GM18498 (cell line): ENCODE measurements at regions not wholly inside any gene's neighbourhood (a gene's known extent, or its start where the extent isn't known, plus 50 kb on each side); places are given as distances from the start of the nearest gene placed in this dataset.
"Not testable (repeated sequence)": the region's sequence is repeated elsewhere in the genome, so short reads cannot be mapped to it uniquely, and the experiment has no call there.

Source experiments
- ATAC-seq: cut with Tn5 transposase; IDR thresholded peaks from one replicate; pipeline ENCODE4 v1.9.1; 2021; ENCODE audit warnings: mild to moderate bottlenecking, moderate library complexity; ENCODE audit not compliant: unreplicated experiment

- ATAC-seq: no peak
These were observed 429.3 kb upstream of the SULF2 start for GRCh38 chr20:48214601-48215000.

- not testable (repeated sequence) for ATAC-seq
These were observed 428.4 kb upstream of the SULF2 start for GRCh38 chr20:48213635-48214034.

- no peak for ATAC-seq
These were observed 427.7 kb upstream of the SULF2 start for GRCh38 chr20:48212806-48213509.

GRCh38 chr20:48211847-48212246, 426.6 kb upstream of the SULF2 start:
- ATAC-seq: no peak

GRCh38 chr20:48211238-48211637, 426.0 kb upstream of the SULF2 start:
- no peak for ATAC-seq

GRCh38 chr20:48210111-48211027, 425.1 kb upstream of the SULF2 start:
- no peak for ATAC-seq

- no peak for ATAC-seq
These were observed 423.8 kb upstream of the SULF2 start for GRCh38 chr20:48209102-48209501.

- no peak for ATAC-seq
These were observed 422.9 kb upstream of the SULF2 start for GRCh38 chr20:48208176-48208575.

- no peak for ATAC-seq
These were observed 422.2 kb upstream of the SULF2 start for GRCh38 chr20:48207505-48207904.

GRCh38 chr20:48205786-48206185, 420.5 kb upstream of the SULF2 start:
- ATAC-seq: no peak

GRCh38 chr20:48205281-48205782, 420.1 kb upstream of the SULF2 start:
- ATAC-seq: no peak

GRCh38 chr20:48204499-48204898, 419.2 kb upstream of the SULF2 start:
- ATAC-seq: no peak

- ATAC-seq: no peak
These were observed 418.0 kb upstream of the SULF2 start for GRCh38 chr20:48203252-48203651.

GRCh38 chr20:48202334-48203113, 417.2 kb upstream of the SULF2 start:
- no peak for ATAC-seq

GRCh38 chr20:48201885-48202284, 416.6 kb upstream of the SULF2 start:
- ATAC-seq: no peak

- ATAC-seq: no peak
These were observed 415.9 kb upstream of the SULF2 start for GRCh38 chr20:48201188-48201587.

- ATAC-seq: no peak
These were observed 413.7 kb upstream of the SULF2 start for GRCh38 chr20:48198929-48199451.

- ATAC-seq: no peak
These were observed 411.8 kb upstream of the SULF2 start for GRCh38 chr20:48197066-48197465.

GRCh38 chr20:48196486-48196885, 411.2 kb upstream of the SULF2 start:
- no peak for ATAC-seq

- ATAC-seq: no peak
These were observed 410.7 kb upstream of the SULF2 start for GRCh38 chr20:48196001-48196400.
